NOMO-1 (cell line): ENCODE measurements at regions not wholly inside any gene's neighbourhood (a gene's known extent, or its start where the extent isn't known, plus 50 kb on each side); places are given as distances from the start of the nearest gene placed in this dataset.

Experiments used
- DNase-seq, 2 experiments: peaks; one replicate each; lab custom pipeline; 2025; ENCODE audit not compliant: unreplicated experiment in 2 of 2; lab: John Stamatoyannopoulos, UW

GRCh38 chr7:40986351-40986873 is 716.5 kb downstream of the INHBA start:
- no peak for DNase-seq

- DNase-seq = no peak
Measured at GRCh38 chr7:40983111-40983510, 719.8 kb downstream of the INHBA start.

- no peak for DNase-seq
Measured at GRCh38 chr7:40979296-40979695, 723.6 kb downstream of the INHBA start.

GRCh38 chr7:40978047-40978446 is 724.8 kb downstream of the INHBA start:
- DNase-seq = no peak

- DNase-seq = no peak
Measured at GRCh38 chr7:40977533-40977932, 725.4 kb downstream of the INHBA start.

- DNase-seq = no peak
Measured at GRCh38 chr7:40972426-40972825, 730.5 kb downstream of the INHBA start.

- no peak for DNase-seq
Measured at GRCh38 chr7:40969641-40970040, 733.2 kb downstream of the INHBA start.

- DNase-seq = no peak
Measured at GRCh38 chr7:40966693-40967092, 736.2 kb downstream of the INHBA start.

- DNase-seq = no peak
Measured at GRCh38 chr7:40965774-40966173, 737.1 kb downstream of the INHBA start.

GRCh38 chr7:40965016-40965415 is 737.9 kb downstream of the INHBA start:
- no peak for DNase-seq

- DNase-seq = no peak
Measured at GRCh38 chr7:40964610-40965009, 738.3 kb downstream of the INHBA start.

GRCh38 chr7:40959955-40960354 is 742.9 kb downstream of the INHBA start:
- no peak for DNase-seq

GRCh38 chr7:40948239-40948638 is 754.7 kb downstream of the INHBA start:
- DNase-seq = no peak

- DNase-seq = no peak
Measured at GRCh38 chr7:40947566-40947965, 755.3 kb downstream of the INHBA start.

- DNase-seq = no peak
Measured at GRCh38 chr7:40946549-40946948, 756.3 kb downstream of the INHBA start.

- DNase-seq = no peak
Measured at GRCh38 chr7:40945788-40946187, 757.1 kb downstream of the INHBA start.

- no peak for DNase-seq
Measured at GRCh38 chr7:40944981-40945585, 757.8 kb downstream of the INHBA start.

GRCh38 chr7:40937879-40938278 is 765.0 kb downstream of the INHBA start:
- DNase-seq = no peak

GRCh38 chr7:40935435-40935834 is 767.5 kb downstream of the INHBA start:
- no peak for DNase-seq

- DNase-seq = no peak
Measured at GRCh38 chr7:40923626-40924025, 779.3 kb downstream of the INHBA start.

- no peak for DNase-seq
Measured at GRCh38 chr7:40922316-40922670, 780.6 kb downstream of the INHBA start.

- no peak for DNase-seq
Measured at GRCh38 chr7:40921589-40922315, 781.1 kb downstream of the INHBA start.
